ENCODE measurements at regions not wholly inside any gene's neighbourhood (a gene's known extent, or its start where the extent isn't known, plus 50 kb on each side); places are given as distances from the start of the nearest gene placed in this dataset.

GRCh38 chr15:96716075-96716474 lies 385.6 kb downstream of the NR2F2 start:
- FAIRE-seq (no peak), DNase-seq (ENCODE audit: low read depth, low spot score) (no peak)
- no peak overlapping the region for H3K9ac ChIP-seq (ENCODE audit: control insufficient read depth, extremely low read depth, insufficient read depth, low read length)
- H3K27me3 ChIP-seq (ENCODE audit: control insufficient read depth, extremely low read depth, insufficient read depth, low read length) = no peaks in the 10 kb centered on the region
- no peak overlapping the region for H3K4me3 ChIP-seq (ENCODE audit: control insufficient read depth in 2 of 3, extremely low read depth in 1 of 3, insufficient read depth in 2 of 3, low read depth in 1 of 3, low read length in 3 of 3)
- no peaks in the 10 kb centered on the region for H4K20me1 ChIP-seq (ENCODE audit: control insufficient read depth, extremely low read depth, insufficient read depth, low read length)
- no peak for TF ChIP-seq EZH2 (IDR thresholded peaks at IDR 0.05; ENCODE audit: low read length)
- TF ChIP-seq, protein P1, sequence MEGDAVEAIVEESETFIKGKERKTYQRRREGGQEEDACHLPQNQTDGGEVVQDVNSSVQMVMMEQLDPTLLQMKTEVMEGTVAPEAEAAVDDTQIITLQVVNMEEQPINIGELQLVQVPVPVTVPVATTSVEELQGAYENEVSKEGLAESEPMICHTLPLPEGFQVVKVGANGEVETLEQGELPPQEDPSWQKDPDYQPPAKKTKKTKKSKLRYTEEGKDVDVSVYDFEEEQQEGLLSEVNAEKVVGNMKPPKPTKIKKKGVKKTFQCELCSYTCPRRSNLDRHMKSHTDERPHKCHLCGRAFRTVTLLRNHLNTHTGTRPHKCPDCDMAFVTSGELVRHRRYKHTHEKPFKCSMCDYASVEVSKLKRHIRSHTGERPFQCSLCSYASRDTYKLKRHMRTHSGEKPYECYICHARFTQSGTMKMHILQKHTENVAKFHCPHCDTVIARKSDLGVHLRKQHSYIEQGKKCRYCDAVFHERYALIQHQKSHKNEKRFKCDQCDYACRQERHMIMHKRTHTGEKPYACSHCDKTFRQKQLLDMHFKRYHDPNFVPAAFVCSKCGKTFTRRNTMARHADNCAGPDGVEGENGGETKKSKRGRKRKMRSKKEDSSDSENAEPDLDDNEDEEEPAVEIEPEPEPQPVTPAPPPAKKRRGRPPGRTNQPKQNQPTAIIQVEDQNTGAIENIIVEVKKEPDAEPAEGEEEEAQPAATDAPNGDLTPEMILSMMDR (optimal IDR thresholded peaks at IDR 0.05 in 1 of 3, IDR thresholded peaks at IDR 0.05 in 1 of 3, conservative IDR thresholded peaks at IDR 0.05 in 1 of 3; ENCODE audit: extremely low read depth in 1 of 3, insufficient read depth in 2 of 3, low read length in 3 of 3) = no peak
- dilution Hi-C loops (cut with MboI; ENCODE audit: extremely low pct_ligation_motif_present, low sequenced_read_pairs) = no loop called here
- H3K79me2 ChIP-seq (ENCODE audit: control insufficient read depth, insufficient read depth, low read length) = no peaks in the 10 kb centered on the region
- no peaks in the 10 kb centered on the region for H3K9me1 ChIP-seq (ENCODE audit: control insufficient read depth, extremely low read depth, insufficient read depth, low read length)
- no peak overlapping the region for H2AFZ ChIP-seq (ENCODE audit: control insufficient read depth, low read length)
- no peaks in the 10 kb centered on the region for H3K36me3 ChIP-seq (ENCODE audit: control insufficient read depth in 2 of 2, extremely low read depth in 1 of 2, insufficient read depth in 2 of 2, low read length in 2 of 2)
- no peaks in the 10 kb centered on the region for H3K4me1 ChIP-seq (ENCODE audit: control insufficient read depth, extremely low read depth, insufficient read depth, low read length)
- H3K27ac ChIP-seq (ENCODE audit: control insufficient read depth, insufficient read depth, low read length) = no peak overlapping the region
- no peak overlapping the region for H3K4me2 ChIP-seq (ENCODE audit: control insufficient read depth, extremely low read depth, insufficient read depth, low read depth, low read length)
- no peaks in the 10 kb centered on the region for H3K9me3 ChIP-seq (ENCODE audit: control insufficient read depth, low read depth, low read length)

DNA sequence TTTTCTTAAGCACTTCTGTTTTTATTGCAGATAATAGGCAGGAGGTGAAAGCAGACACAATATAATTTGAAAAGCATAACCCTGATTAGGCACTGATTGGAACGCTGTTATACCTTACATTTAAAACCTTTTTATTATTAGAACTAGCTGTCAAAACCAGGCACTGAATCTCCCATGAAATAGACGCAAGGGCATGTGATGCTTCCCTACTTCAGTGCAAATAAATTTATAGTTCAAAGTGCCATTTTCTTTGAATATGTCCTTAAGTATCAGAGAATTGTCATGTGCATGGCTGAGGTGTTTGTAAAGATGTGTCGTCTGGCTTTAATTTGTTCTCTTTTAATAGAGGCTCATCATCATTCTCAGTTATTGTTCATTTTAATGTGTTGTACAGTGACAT lies 386.0 kb downstream of the NR2F2 start:
- H3K9ac ChIP-seq (ENCODE audit: control insufficient read depth, extremely low read depth, insufficient read depth, low read length) = no peak overlapping the region
- no peaks in the 10 kb centered on the region for H3K79me2 ChIP-seq (ENCODE audit: control insufficient read depth, insufficient read depth, low read length)
- FAIRE-seq = no peak
- no peaks in the 10 kb centered on the region for H3K27me3 ChIP-seq (ENCODE audit: control insufficient read depth, extremely low read depth, insufficient read depth, low read length)
- H3K9me1 ChIP-seq (ENCODE audit: control insufficient read depth, extremely low read depth, insufficient read depth, low read length) = no peaks in the 10 kb centered on the region
- no peaks in the 10 kb centered on the region for H3K36me3 ChIP-seq (ENCODE audit: control insufficient read depth in 2 of 2, extremely low read depth in 1 of 2, insufficient read depth in 2 of 2, low read length in 2 of 2)
- TF ChIP-seq, protein P1 (optimal IDR thresholded peaks at IDR 0.05 in 1 of 3, IDR thresholded peaks at IDR 0.05 in 1 of 3, conservative IDR thresholded peaks at IDR 0.05 in 1 of 3; ENCODE audit: extremely low read depth in 1 of 3, insufficient read depth in 2 of 3, low read length in 3 of 3) = no peak
- TF ChIP-seq EZH2 (IDR thresholded peaks at IDR 0.05; ENCODE audit: low read length) = no peak
- no peaks in the 10 kb centered on the region for H4K20me1 ChIP-seq (ENCODE audit: control insufficient read depth, extremely low read depth, insufficient read depth, low read length)
- H3K4me1 ChIP-seq (ENCODE audit: control insufficient read depth, extremely low read depth, insufficient read depth, low read length) = no peaks in the 10 kb centered on the region
- H2AFZ ChIP-seq (ENCODE audit: control insufficient read depth, low read length) = no peak overlapping the region
- H3K4me2 ChIP-seq (ENCODE audit: control insufficient read depth, extremely low read depth, insufficient read depth, low read depth, low read length) = no peak overlapping the region
- H3K27ac ChIP-seq (ENCODE audit: control insufficient read depth, insufficient read depth, low read length) = no peak overlapping the region
- no peak for DNase-seq (ENCODE audit: low read depth, low spot score)
- dilution Hi-C loops (cut with MboI; ENCODE audit: extremely low pct_ligation_motif_present, low sequenced_read_pairs) = no loop called here
- H3K4me3 ChIP-seq (ENCODE audit: control insufficient read depth in 2 of 3, extremely low read depth in 1 of 3, insufficient read depth in 2 of 3, low read depth in 1 of 3, low read length in 3 of 3) = no peak overlapping the region
- no peaks in the 10 kb centered on the region for H3K9me3 ChIP-seq (ENCODE audit: control insufficient read depth, low read depth, low read length)
